Right lobe of liver (tissue), 4 donors: ENCODE measurements at regions not wholly inside any gene's neighbourhood (a gene's known extent, or its start where the extent isn't known, plus 50 kb on each side); places are given as distances from the start of the nearest gene placed in this dataset.

Experiments used
- CTCF ChIP-seq, 4 donors: fragments of 200-600 bp in 3 of 4; fragments of 450-650 bp in 1 of 4; IDR thresholded peaks; one replicate each; pipeline versions ENCODE4 v1.5.1 to v1.8.0; 2016 to 2022; ENCODE audit warnings: antibody characterized with exemption in 4 of 4, mild to moderate bottlenecking in 2 of 4
- POLR2A ChIP-seq: fragments of 450-650 bp; IDR thresholded peaks from one replicate; pipeline ENCODE4 v1.6.1; 2017; ENCODE audit warnings: antibody characterized with exemption, mild to moderate bottlenecking
- donor health status: DM: no; HTN: no; CAD: no.
- donor health status: DM: no; HTN: no; CAD: no.
- donor health status: DM: no; HTN: yes; CAD: no.

DNA sequence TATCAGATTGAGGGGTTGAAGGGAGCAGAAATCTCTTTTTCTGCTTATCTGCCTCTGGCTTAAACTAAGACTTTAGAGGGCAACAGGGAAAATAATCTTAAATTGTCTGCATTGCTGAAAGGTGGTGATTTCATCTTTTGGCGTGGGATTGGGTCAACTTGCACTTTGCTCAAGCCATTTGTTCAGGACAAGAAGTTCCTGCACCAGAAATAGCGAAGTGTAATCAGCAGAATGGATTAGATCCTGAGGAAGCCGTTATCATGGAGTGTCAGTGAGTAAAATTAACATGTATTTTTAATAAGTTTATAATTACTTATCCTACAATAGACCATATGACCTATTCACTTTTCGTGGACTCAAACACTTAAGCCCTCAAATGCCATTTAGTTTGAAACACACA lies 249.3 kb downstream of the CD83 start:
- TF ChIP-seq CTCF (IDR thresholded peaks at IDR 0.05) (no peak), POLR2A (no peak)
